Stimulated activated CD4-positive, alpha-beta T cell treated with anti-CD3 and anti-CD28 coated beads, Interleukin-12 subunit alpha, Interleukin-12 subunit beta, amount 100 ng/mL, for 48 hours (primary cell): ENCODE measurements at regions not wholly inside any gene's neighbourhood (a gene's known extent, or its start where the extent isn't known, plus 50 kb on each side); places are given as distances from the start of the nearest gene placed in this dataset.

ENCODE experiments used
- DNase-seq, 3 donors: peaks; one replicate each; pipeline ENCODE4 v3.0.0-alpha.2; 2020; ENCODE audit warnings: low read depth in 2 of 3, low spot score in 1 of 3

- DNase-seq: no peak
Observed at GRCh38 chr1:208537198-208537597, 293.0 kb upstream of the PLXNA2 start.

- no peak for DNase-seq
Observed at GRCh38 chr1:208538078-208538477, 293.9 kb upstream of the PLXNA2 start.

GRCh38 chr1:208538587-208538986 is 294.4 kb upstream of the PLXNA2 start:
- DNase-seq: no peak

GRCh38 chr1:208540724-208541123 is 296.5 kb upstream of the PLXNA2 start:
- DNase-seq: no peak

GRCh38 chr1:208541225-208541855 is 297.2 kb upstream of the PLXNA2 start:
- DNase-seq: no peak

- no peak for DNase-seq
Observed at GRCh38 chr1:208542309-208542708, 298.1 kb upstream of the PLXNA2 start.

GRCh38 chr1:208544053-208544452 is 299.9 kb upstream of the PLXNA2 start:
- DNase-seq: no peak

- DNase-seq: no peak
Observed at GRCh38 chr1:208544794-208545193, 300.6 kb upstream of the PLXNA2 start.

GRCh38 chr1:208551024-208551423 is 306.8 kb upstream of the PLXNA2 start:
- no peak for DNase-seq

GRCh38 chr1:208551633-208552320 is 307.6 kb upstream of the PLXNA2 start:
- no peak for DNase-seq

GRCh38 chr1:208552928-208553327 is 308.7 kb upstream of the PLXNA2 start:
- no peak for DNase-seq

GRCh38 chr1:208556461-208556860 is 312.3 kb upstream of the PLXNA2 start:
- DNase-seq: no peak

- no peak for DNase-seq
Observed at GRCh38 chr1:208557046-208557722, 313.0 kb upstream of the PLXNA2 start.

GRCh38 chr1:208557723-208558094 is 313.5 kb upstream of the PLXNA2 start:
- no peak for DNase-seq

GRCh38 chr1:208559597-208560329 is 315.6 kb upstream of the PLXNA2 start:
- no peak for DNase-seq

GRCh38 chr1:208562151-208562960 is 318.2 kb upstream of the PLXNA2 start:
- DNase-seq: no peak

GRCh38 chr1:208564466-208564865 is 320.3 kb upstream of the PLXNA2 start:
- DNase-seq: no peak

- no peak for DNase-seq
Observed at GRCh38 chr1:208565756-208566440, 321.7 kb upstream of the PLXNA2 start.

GRCh38 chr1:208569181-208569580 is 325.0 kb upstream of the PLXNA2 start:
- no peak for DNase-seq

- DNase-seq: no peak
Observed at GRCh38 chr1:208570362-208570761, 326.2 kb upstream of the PLXNA2 start.
